Activated CD4-positive, CD25-positive, alpha-beta regulatory T cell treated with anti-CD3 and anti-CD28 coated beads, Interleukin-2, amount 50 U/mL, for 24 hours (primary cell): ENCODE measurements at regions not wholly inside any gene's neighbourhood (a gene's known extent, or its start where the extent isn't known, plus 50 kb on each side); places are given as distances from the start of the nearest gene placed in this dataset.
"Not testable (repeated sequence)": the region's sequence is repeated elsewhere in the genome, so short reads cannot be mapped to it uniquely, and the experiment has no call there.

ENCODE experiments used
- ATAC-seq, 2 donors: fragments of 150-1000 bp; cut with Tn5 transposase; one replicate each; pipeline ENCODE4 v1.10.0; 2021; ENCODE audit warnings: mild to moderate bottlenecking in 1 of 2, moderate library complexity in 1 of 2

- ATAC-seq, result peak; percentile 60 to 85
These were observed 59.0 kb upstream of the NUTM2F start for GRCh38 chr9:94387338-94388010.

- ATAC-seq, result not testable (repeated sequence)
These were observed 59.6 kb upstream of the NUTM2F start for GRCh38 chr9:94388011-94388406.

- not testable (repeated sequence) for ATAC-seq
These were observed 62.1 kb upstream of the NUTM2F start for GRCh38 chr9:94390425-94391098.

- ATAC-seq, result not testable (repeated sequence)
These were observed 64.7 kb upstream of the NUTM2F start for GRCh38 chr9:94392971-94393624.

GRCh38 chr9:94397766-94398379 is 69.4 kb upstream of the NUTM2F start:
- ATAC-seq, result peak; percentile 48 to 81

- ATAC-seq, result not testable (repeated sequence)
These were observed 72.0 kb upstream of the NUTM2F start for GRCh38 chr9:94400461-94400860.

GRCh38 chr9:94402795-94403194 is 74.4 kb upstream of the NUTM2F start:
- ATAC-seq, result not testable (repeated sequence)

- not testable (repeated sequence) for ATAC-seq
These were observed 75.1 kb upstream of the NUTM2F start for GRCh38 chr9:94403571-94403970.

GRCh38 chr9:94413665-94414064 is 85.2 kb upstream of the NUTM2F start:
- ATAC-seq, result not testable (repeated sequence)

- ATAC-seq, result not testable (repeated sequence)
These were observed 86.7 kb upstream of the NUTM2F start for GRCh38 chr9:94415111-94415510.

- ATAC-seq, result not testable (repeated sequence)
These were observed 91.7 kb upstream of the NUTM2F start for GRCh38 chr9:94420098-94420497.

GRCh38 chr9:94421951-94422350 is 93.5 kb upstream of the NUTM2F start:
- not testable (repeated sequence) for ATAC-seq

GRCh38 chr9:94425312-94425711 is 96.9 kb upstream of the NUTM2F start:
- ATAC-seq, result peak in 1 of 2 donors; percentile 45

GRCh38 chr9:94437128-94437527 is 108.7 kb upstream of the NUTM2F start:
- not testable (repeated sequence) for ATAC-seq

GRCh38 chr9:94438336-94438735 is 109.9 kb upstream of the NUTM2F start:
- not testable (repeated sequence) for ATAC-seq

GRCh38 chr9:94441146-94441545 is 112.7 kb upstream of the NUTM2F start:
- ATAC-seq, result not testable (repeated sequence)

- no peak for ATAC-seq
These were observed 113.1 kb upstream of the PCAT7 start for GRCh38 chr9:94441796-94442195.

- ATAC-seq, result peak; percentile 36 to 51
These were observed 111.7 kb upstream of the PCAT7 start for GRCh38 chr9:94443032-94443722.

GRCh38 chr9:94445863-94446262 is 109.0 kb upstream of the PCAT7 start:
- no peak for ATAC-seq

GRCh38 chr9:94449486-94449885 is 105.4 kb upstream of the PCAT7 start:
- ATAC-seq, result no peak

- ATAC-seq, result no peak
These were observed 90.1 kb upstream of the PCAT7 start for GRCh38 chr9:94464790-94465189.

- not testable (repeated sequence) for ATAC-seq
These were observed 82.8 kb upstream of the PCAT7 start for GRCh38 chr9:94472063-94472462.
